ENCODE measurements at regions not wholly inside any gene's neighbourhood (a gene's known extent, or its start where the extent isn't known, plus 50 kb on each side); places are given as distances from the start of the nearest gene placed in this dataset.

GRCh38 chr16:20253825-20254224 lies 73.5 kb downstream of the GP2 start:
- ATAC-seq: no peak
- TF ChIP-seq ZNF8 (CRISPR knock-in tag; IDR thresholded peaks at IDR 0.05) (no peak), GLIS3 (CRISPR knock-in tag; IDR thresholded peaks at IDR 0.05) (no peak), ZFP30 (CRISPR knock-in tag; IDR thresholded peaks at IDR 0.05) (no peak), OSR1 (CRISPR knock-in tag; IDR thresholded peaks at IDR 0.05) (no peak), ESRRG (CRISPR knock-in tag; IDR thresholded peaks at IDR 0.05) (no peak), TOX (CRISPR knock-in tag; IDR thresholded peaks at IDR 0.05; ENCODE audit: borderline replicate concordance) (no peak), PATZ1 (CRISPR knock-in tag; IDR thresholded peaks at IDR 0.05; ENCODE audit: borderline replicate concordance) (no peak), CSRNP3 (CRISPR knock-in tag; IDR thresholded peaks at IDR 0.05) (no peak), RARB (CRISPR knock-in tag; IDR thresholded peaks at IDR 0.05) (no peak), POU6F1 (CRISPR knock-in tag; IDR thresholded peaks at IDR 0.05; ENCODE audit: borderline replicate concordance, low read depth) (no peak), ZC3H10 (CRISPR knock-in tag; IDR thresholded peaks at IDR 0.05) (no peak), ARNTL (CRISPR knock-in tag; IDR thresholded peaks at IDR 0.05; ENCODE audit: borderline replicate concordance, low read depth) (no peak)

GRCh38 chr16:20249211-20249610 lies 78.1 kb downstream of the GP2 start:
- TF ChIP-seq ZC3H10 (CRISPR knock-in tag; IDR thresholded peaks at IDR 0.05) (no peak), ARNTL (CRISPR knock-in tag; IDR thresholded peaks at IDR 0.05; ENCODE audit: borderline replicate concordance, low read depth) (no peak), TOX (CRISPR knock-in tag; IDR thresholded peaks at IDR 0.05; ENCODE audit: borderline replicate concordance) (no peak), SNAI2 (CRISPR knock-in tag; IDR thresholded peaks at IDR 0.05) (no peak), ZNF565 (CRISPR knock-in tag; conservative IDR thresholded peaks at IDR 0.05; ENCODE audit: low read depth) (no peak), ZFP3 (CRISPR knock-in tag; IDR thresholded peaks at IDR 0.05) (no peak), POU6F1 (CRISPR knock-in tag; IDR thresholded peaks at IDR 0.05; ENCODE audit: borderline replicate concordance, low read depth) (no peak), GLIS3 (CRISPR knock-in tag; IDR thresholded peaks at IDR 0.05) (no peak), ZNF70 (CRISPR knock-in tag; IDR thresholded peaks at IDR 0.05) (no peak), CSDC2 (CRISPR knock-in tag; IDR thresholded peaks at IDR 0.05) (no peak), CREB5 (CRISPR knock-in tag; IDR thresholded peaks at IDR 0.05; ENCODE audit: low read depth) (no peak), PATZ1 (CRISPR knock-in tag; IDR thresholded peaks at IDR 0.05; ENCODE audit: borderline replicate concordance) (no peak), ZFP30 (CRISPR knock-in tag; IDR thresholded peaks at IDR 0.05) (no peak), ESRRG (CRISPR knock-in tag; IDR thresholded peaks at IDR 0.05) (no peak), ISL1 (CRISPR knock-in tag; IDR thresholded peaks at IDR 0.05) (no peak), TSHZ2 (CRISPR knock-in tag; IDR thresholded peaks at IDR 0.05) (no peak), TCF4 (CRISPR knock-in tag; IDR thresholded peaks at IDR 0.05; ENCODE audit: borderline replicate concordance) (no peak)
- no peak for ATAC-seq
